Left forelimb (tissue), 1 donor: ENCODE measurements at regions not wholly inside any gene's neighbourhood (a gene's known extent, or its start where the extent isn't known, plus 50 kb on each side); places are given as distances from the start of the nearest gene placed in this dataset.

Source experiments
- DNase-seq: peaks from one replicate; pipeline ENCODE4 v3.0.0-alpha.2; 2018; ENCODE audit warnings: low spot score

DNA sequence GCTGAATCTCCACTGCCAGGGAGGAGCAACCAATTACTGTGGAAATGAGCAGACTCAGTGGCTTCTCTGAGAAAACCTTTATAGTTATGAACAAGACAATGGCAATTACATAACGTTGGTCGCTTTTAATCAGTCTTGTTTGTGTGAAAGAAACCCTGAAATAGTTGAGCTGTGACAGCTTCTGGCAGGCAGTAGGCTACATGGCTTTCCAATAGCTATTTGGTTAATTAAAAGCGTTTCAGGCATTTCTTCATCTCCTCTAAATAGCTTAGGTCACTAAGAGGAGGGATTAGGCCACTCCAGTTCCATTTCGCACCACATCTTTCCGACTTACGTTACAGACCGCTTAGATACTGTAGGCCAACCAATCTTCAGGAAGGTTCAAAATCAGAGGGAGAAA, 794.4 kb upstream of the ID2 start:
- no peak for DNase-seq

DNA sequence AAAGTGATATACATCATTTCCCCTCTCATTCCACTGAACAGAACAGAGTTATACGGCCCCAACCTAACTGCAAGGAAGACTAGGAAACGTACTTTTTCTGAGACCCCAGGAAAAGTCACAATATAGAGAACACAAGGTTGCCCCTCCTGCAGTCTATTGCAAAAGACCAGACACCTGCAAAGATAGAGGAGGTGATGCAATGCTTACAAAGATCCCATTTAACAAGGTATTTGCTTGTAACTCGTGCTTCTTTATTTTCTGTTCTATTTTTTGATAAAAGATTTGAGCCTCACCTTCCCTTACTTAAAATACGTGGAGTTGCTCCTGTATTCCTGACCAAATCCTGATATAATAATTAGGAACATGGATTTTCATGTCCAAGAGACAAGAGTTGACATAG, 793.0 kb upstream of the ID2 start:
- no peak for DNase-seq

DNA sequence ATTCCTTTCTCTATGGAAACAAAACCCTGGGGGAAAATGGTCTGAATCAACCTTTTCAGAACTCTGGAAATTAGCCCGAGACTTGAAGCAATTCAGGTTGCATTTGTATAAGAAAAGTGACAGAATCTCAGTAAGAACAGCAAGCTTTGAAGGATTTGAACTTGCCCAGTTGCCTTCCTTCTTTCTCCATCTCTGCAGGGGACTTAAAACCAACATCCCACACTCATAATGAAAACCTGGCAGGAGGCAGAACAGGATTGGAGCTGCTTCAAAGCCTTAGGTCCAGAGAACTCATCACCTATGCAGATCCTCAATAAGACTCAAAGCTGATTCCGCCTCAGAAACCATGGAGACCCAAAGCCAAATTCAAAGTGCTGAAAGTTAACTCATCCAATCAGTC, 790.5 kb upstream of the ID2 start:
- DNase-seq, result no peak

DNA sequence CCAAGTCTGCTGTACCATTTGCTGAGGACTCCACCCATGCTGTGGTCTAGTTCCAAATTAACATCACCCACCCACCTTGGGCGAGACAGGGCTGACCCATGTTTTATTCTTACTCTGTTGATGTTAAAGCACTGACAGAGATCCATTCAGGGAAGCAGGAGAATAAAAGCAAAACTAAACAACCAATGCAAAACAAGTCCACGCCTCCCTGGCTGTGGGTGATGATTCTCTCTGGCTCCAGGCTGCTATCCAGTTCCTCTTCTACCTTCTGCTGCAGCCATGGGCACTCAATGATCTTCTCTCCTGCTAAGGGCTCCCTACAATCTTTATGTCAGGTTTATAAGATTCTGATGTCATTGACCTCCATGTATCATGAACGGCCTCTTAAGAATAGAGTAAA, 786.6 kb upstream of the ID2 start:
- DNase-seq, result no peak

DNA sequence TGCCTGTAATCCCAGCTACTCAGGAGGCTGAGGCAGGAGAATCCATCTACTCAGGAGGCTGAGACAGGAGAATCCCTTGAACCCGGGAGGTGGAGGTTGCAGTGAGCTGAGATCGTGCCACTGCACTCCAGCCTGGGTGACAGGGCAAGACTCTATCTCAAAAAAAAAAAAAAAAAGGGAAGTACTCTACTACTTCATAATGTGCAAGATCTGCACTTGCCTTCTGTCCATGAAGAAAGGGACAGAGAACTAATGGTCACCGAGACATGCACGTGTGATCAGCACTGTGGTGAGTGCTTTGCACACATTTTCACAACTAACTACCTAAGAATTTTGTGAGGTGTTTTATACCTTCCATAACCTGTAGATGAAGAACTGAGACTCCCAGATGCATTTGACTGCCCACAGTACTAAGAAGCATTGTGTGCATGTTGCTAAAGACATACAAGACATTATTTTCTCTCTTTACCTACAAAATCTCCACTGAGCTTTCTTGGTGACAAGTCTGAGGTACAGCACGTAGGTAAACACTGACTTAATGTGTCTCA, 784.8 kb upstream of the ID2 start:
- DNase-seq, result no peak

DNA sequence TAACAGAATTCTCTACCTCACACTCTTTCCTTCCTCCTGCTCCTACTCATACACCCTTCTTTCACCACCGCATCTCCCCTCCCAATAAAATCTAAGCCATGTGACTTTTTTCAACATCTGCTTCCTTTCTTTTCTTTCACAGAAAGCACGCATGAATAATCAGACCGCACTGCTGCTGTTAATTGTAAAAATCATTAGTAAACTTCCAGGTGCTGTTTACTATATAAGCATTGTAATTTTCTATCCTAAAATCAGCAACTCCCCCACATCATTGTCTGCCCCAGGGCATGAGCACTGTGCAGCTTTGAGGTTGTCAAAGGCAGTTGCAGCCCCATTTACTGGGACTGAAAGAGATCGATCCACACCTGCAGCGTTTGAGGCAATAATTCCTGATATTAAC, 782.6 kb upstream of the ID2 start:
- DNase-seq, result no peak

DNA sequence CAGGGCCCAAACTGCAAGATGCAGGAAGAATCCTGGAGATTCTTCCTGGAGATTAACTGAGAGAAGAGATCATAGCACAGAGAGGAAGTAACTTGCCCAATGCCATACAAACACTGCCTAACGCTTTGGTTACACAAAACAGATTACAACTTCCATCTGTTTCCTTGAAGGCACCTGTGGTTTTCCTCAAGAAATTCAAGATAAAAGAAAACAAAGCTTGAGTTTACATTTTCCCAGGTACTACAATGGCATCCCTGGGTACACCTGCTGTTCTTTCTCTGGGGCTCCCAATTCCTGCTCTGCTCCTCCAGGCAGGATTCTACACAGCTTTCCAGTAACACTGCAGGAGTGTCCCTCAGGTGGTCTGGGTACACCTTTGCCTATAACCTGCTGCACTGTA, 781.9 kb upstream of the ID2 start:
- DNase-seq, result no peak

DNA sequence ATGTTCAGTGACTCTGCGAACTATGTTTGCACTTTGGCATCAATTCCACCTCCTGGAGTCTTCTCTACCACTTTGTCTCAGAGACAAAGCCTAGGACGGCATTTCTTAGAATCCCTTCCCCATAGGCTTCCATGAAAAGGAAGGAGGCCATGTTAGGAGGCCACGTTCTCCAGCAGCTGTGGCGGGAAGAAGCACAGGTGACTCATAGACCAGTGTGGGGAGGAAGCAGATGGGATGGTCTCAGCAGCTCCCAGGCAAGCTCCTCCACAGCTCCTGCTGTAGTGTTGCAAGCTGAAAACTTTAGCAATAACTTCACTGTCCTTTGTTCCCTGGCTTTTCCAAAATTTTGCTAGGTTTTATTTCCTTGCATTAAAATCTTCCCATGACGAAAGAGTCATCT, 781.3 kb upstream of the ID2 start:
- DNase-seq, result no peak

DNA sequence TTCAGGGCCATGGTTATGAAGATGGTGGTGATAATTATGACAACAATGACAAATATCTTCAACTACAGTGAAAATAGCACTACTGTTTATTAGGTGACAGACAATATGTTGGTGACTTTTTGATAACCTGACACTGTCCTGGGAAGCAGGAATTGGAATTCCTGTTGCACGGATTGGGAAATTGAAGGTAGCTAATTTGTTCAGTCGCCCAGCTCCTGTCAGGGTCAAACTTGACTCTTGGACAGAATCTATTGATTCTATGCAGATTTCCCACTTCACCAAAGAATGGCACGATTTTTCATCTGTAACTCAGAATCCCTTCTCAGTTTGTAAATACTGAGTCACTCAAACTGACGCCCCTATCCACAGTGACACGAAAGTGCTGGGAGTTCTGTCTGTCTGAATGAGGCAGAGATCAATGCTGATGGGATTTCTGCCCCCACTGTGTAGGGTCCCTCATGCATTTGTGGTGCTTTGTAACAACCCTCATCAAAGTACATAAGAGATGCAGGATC, 779.5 kb upstream of the ID2 start:
- DNase-seq, result no peak

DNA sequence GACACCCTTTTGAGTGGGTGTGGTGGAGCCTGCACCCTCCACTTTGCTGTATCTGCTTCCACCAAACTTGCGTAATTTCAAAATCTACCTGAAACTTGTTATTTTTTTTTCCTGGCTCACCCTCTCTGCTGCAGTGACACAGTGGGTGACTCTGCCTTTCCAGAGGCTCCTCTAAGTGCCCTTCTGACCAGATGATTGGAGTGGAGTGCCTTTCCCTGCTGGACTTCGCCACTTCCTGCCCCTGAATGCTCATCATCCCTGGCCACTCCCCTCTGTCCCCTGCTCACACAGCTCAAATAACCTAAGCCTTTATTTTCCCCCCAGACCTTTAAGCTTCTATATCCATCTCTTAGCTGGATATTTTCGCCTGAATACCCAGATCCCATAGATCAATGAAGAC, 777.5 kb upstream of the ID2 start:
- DNase-seq, result no peak

DNA sequence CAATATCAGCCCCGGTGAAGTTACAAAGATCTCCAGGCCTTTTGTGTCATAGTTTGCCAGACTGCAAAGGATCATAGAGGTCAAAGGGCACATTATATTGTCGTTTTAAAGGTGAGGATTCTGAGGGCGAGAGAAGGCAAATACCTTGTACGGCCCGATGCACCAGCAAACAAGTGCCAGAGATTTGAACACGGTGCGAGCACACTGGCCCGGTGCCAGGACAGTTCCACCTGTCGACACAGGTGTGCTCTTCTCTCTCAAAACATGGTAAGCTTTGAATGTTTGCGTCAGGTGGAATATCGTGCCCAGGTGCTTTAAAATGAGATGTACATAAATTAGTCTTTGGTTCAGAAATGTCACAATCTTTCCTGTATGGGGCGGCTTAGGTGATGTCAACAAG, 776.1 kb upstream of the ID2 start:
- no peak for DNase-seq

DNA sequence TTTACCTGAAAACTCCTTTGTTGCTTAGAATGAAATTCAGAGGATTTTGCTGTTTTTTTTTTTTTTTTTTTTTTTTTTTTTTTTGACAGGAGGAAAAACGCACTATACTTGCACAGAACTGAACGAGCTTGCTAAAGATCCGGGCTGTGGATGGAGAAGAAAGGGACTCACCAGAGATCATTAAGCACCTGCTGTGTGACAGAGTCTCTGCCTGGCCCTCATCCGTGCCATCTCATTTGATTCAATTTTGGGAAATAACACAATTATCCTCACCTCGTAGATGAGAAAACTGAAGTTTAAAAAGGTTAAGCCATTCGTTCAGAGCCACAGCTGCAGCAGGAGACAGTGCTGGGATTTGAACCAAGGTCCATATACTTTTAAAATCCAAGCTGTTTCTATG, 775.4 kb upstream of the ID2 start:
- DNase-seq, result no peak

DNA sequence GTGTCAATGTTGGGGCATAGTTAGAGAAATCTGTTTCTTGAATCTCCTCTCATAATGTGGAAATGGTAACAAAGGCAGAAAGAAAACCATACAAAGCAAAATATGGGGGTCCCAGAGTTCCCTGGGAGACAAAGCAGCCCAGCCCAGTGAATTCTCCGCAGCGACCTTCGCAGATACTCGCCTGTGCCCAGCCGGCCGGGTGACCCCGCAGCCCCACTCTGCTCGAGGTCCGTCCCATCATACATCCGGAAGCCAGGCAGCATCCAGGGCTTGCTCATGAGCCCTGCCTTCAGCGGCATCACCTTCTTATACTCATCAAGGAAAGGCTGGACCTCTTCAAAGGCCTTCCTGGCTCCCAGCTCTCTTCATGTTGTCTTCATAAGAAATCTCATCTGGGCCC, 774.8 kb upstream of the ID2 start:
- no peak for DNase-seq

DNA sequence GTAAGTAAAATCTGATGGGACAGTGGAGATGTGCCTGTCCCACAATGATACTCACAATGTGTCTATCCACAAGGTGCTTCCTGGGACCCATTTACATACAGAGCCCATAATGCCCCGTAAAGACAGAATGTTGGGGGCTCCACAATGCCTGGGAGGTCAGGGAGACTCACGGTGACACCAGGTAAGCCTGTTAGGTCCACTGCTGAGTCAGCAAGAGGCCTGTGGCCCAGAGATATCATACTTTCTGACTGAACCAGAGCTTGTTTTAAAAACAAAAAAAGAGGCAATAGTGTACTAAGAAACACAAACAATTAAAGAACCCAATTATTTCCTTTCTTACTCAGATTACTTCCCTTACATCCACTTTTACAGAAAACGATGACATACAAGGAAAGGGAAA, 771.1 kb upstream of the ID2 start:
- DNase-seq, result no peak

DNA sequence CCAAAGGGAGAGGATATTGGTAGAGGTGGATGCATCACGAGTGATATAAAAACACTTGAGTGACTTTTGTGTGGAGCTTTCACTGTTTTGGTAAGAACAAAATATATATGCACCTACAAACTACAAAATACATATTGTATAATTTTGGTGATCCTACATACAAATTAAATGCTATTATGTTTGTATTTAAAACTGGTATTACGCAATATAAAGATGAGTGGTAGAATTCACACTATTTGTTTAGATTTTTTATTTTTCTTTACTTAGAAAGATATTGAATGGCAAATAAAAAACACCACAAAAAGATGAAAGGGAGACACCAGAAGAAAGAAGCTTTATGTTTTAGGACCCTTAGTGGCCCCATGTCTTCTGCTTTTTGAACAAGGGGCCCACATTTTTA, 770.7 kb upstream of the ID2 start:
- no peak for DNase-seq

DNA sequence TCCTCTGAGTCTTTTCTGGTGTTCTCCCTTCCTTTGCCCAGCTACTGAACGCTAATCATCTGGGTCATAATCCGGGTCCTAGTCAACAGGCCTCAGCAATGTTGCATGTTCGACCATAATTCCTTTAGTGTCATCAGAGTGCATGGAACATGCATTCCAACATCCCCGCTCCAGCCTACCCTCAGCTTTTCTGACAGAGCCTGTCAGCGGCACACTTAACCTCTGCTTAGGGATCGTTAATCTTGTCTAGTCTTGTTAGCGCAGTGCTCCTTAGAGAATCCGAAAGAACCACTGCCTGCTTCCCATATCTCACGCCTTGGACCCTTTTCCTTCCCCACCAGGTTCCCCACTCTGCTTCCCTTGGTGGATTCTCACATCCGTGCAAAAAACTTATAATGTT, 767.9 kb upstream of the ID2 start:
- DNase-seq, result no peak

DNA sequence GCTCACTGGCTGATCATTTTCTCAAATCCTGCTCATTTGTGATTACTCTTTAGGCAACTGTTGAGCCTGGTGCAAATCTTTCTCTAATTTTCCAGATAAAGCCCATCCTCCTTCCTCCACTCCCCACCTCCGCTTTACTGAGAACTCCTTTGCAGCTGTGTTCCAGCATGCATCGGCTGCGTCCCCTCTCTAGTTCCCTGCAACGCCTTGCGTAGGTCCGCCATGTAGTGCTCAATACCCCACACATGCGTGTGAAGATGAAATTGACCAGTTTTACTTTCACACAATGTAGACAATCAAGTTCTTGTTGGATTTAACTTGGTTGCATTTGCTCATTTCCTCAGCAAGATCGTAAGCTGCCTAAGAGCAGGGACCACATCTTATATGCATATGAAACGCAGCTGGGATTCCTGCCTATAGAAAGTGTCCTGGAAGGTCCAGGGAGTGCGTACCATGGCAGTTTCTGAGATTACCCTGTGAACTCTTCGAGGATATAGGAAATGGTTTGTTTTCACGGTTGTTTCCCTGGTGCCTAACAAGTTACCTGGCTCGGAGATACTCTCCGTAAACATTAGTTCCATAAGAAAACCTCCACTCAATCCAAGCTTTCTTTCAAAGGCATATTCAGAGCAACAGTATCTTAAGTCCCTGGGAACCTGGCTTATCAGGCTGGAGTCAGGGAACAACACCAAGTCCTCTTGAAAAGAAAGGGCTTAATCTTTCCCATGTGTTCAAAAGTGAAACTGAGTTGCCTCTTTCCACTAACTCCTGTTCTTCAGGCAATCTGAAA, 766.4 kb upstream of the ID2 start:
- DNase-seq, result no peak

DNA sequence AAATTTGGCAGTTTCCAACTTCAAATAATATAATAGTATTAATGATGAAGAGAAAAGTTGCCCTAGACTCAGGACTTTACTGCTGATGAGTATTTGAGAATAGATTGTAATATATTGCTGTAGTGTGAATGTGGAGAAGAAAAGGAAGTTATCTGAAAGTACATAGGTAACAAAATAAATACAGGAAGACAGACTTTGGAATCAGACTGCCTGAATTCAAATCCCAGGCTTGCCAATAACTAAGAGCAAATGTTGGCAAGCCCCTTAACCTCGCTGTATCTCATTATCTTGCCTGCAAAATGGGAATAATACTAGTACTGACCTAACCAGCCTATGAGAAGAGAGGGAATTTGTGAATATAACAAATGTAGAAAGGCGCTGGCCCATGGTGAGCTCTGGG, 765.2 kb upstream of the ID2 start:
- no peak for DNase-seq

DNA sequence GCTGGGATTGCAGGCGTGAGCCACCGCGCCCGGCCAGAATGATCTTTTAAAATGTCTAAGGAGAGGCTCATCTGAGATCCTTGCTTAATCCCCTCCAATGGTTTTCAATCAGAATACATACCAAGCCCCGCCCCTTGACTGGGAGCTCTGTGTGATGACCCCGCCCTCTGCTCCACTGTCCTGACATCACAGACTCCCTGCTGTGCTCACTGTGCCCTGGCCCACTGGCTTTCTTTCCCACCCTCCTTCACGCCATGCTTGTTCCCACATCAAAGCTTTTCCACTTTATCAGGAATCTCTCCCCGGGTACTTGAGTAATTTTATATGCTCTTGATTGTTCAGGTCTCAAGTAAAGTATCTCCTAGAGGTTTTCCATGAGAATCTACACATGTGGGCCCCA, 762.3 kb upstream of the ID2 start:
- no peak for DNase-seq

DNA sequence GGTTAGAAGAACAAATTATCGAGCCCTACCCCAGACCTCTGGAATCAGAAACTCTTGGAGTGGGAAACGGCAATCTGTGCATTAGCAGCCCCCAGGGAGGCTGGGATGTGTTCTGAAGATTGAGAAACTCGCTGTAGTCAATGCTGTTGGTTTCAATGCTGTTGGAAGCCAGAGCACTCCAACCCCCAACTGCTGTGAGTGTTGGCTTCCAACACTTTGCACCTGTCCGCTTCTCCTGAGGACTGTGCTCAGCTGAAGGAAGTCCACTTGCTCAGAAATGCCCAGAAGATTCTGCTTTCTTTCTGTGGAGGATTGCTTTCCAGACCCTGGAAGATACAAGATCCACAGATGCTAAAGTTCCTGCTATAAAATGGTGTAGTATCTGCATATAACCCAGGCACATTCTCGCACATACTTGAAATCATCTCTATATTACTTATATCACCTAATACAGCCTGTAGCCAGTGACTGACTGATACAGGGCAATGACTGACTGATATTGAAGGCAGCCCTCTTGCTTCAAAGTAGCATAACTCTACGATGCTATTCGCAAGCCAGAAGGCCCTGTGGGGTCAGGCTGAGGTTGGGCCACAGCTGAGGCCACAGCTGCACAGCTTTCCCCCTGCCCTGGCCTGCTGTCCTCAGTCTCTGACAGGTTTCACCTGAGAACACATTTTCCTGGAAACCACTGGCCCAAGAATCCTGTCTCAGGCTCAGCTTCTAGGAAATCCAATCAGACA, 757.7 kb upstream of the ID2 start:
- DNase-seq, result no peak

DNA sequence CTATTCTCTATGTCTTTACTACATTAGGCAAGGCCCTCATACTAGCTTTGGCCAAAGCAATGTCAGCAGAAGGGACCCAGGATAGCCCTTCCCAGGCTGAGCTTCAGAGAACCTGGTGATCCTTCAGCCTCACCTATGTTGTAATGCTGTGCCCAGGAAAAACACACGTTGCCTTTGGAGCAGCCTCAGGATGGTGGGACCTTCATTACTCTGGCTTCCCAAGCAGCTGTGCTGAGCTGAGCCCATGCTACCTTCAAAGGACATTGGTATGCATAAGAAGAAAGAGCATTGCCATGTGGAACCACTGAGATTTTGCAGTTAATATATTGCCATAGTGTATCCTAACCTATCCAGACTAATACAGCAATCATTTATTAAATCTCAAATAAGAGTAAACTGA, 756.4 kb upstream of the ID2 start:
- no peak for DNase-seq

DNA sequence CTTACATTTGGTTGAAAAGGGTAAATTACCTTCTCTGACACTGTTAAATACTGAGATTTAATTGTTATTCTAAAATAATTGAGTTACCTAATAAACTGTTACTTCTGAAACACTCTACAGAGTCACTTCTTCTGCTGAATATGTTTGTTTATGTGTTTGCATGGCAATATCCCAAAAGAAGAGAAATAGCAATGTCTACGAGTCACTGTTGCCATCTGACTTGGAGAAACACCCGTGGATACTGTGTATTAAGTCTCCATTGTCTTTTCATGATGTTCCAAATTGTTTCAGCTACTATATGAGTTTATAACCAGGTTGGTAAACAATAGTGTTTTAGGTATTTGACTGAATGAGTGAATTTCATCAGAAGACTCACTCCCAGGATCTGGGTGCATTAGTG, 754.2 kb upstream of the ID2 start:
- no peak for DNase-seq

DNA sequence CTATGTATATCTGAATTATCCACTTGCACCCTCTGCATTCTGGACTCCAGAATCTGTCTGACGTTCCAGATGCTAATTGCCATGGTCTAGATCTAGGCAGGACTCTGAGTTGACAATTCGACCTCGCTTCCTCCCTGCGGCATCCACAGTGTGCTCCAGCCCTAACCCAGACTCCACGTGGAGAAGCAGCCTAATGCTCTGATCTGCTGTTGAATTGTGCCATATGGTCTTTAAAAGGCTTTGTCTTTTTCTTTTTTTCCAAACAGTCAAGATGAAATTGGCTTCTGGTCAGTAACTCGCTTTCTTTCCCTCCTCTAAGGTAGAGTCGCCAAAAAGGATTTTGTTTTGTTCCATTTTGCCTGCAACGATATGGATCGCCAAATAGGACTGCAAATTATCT, 752.6 kb upstream of the ID2 start:
- DNase-seq, result no peak
